SK-N-SH (cell line): ENCODE measurements at regions not wholly inside any gene's neighbourhood (a gene's known extent, or its start where the extent isn't known, plus 50 kb on each side); places are given as distances from the start of the nearest gene placed in this dataset.

ENCODE experiments used
- CTCF ChIA-PET: fragments of 300-600, 350-600 bp; formaldehyde crosslinking; extraction: SDS; loops from one replicate; lab custom pipeline; 2021; lab: Yijun Ruan, JAX
- POLR2A ChIA-PET: fragments of 350-600 bp; sonication (Branson Sonifier 250); formaldehyde crosslinking; extraction: SDS; loops from one replicate; lab custom pipeline; 2020; ENCODE audit warnings: antibody characterized with exemption, inconsistent platforms; lab: Yijun Ruan, JAX
- DNase-seq: peaks from one replicate; pipeline ENCODE4 v3.0.0; 2012
- H2AFZ ChIP-seq: fragments of 200-600 bp; sonication (generic); 2 replicates; pipeline ENCODE4 v1.8.1; 2016; ENCODE audit warnings: antibody characterized with exemption, mild to moderate bottlenecking, low read depth
- H3F3A ChIP-seq: fragments of 200-600 bp; sonication (generic); replicated peaks from 2 replicates; pipeline ENCODE3; 2016; ENCODE audit warnings: antibody characterized with exemption, mild to moderate bottlenecking; ENCODE audit not compliant: insufficient read depth
- H3K27ac ChIP-seq, 2 experiments: fragments of 200-500 bp in 1 of 2; fragments of 200-600 bp in 1 of 2; sonication (Bioruptor generic) in 1 of 2; sonication (generic), shearing (Covaris generic) in 1 of 2; 2 replicates each; pipeline versions ENCODE4 v1.5.1 to v1.6.1; 2014 to 2016; ENCODE audit warnings: low read depth in 2 of 2, inconsistent platforms in 1 of 2, low read length in 1 of 2, mild to moderate bottlenecking in 1 of 2, mixed read lengths in 1 of 2
- H3K27me3 ChIP-seq: fragments of 200-600 bp; sonication (generic), shearing (Covaris generic); 2 replicates; pipeline ENCODE4 v1.6.1; 2016; ENCODE audit warnings: mixed run types; ENCODE audit not compliant: insufficient read depth
- H3K36me3 ChIP-seq, 2 experiments: fragments of 200-500 bp in 1 of 2; fragments of 200-600 bp in 1 of 2; sonication (Bioruptor generic) in 1 of 2; sonication (generic) in 1 of 2; replicated peaks in 1 of 2; 2 replicates each; pipeline versions ENCODE3 to v1.5.1; 2014 to 2016; ENCODE audit warnings: low read length in 1 of 2, mild to moderate bottlenecking in 1 of 2; ENCODE audit not compliant: insufficient read depth in 2 of 2, control insufficient read depth in 1 of 2
- H3K4me1 ChIP-seq, 2 experiments: fragments of 200-500 bp in 1 of 2; fragments of 200-600 bp in 1 of 2; sonication (Bioruptor generic) in 1 of 2; sonication (generic), shearing (Covaris generic) in 1 of 2; 2 replicates each; pipeline versions ENCODE4 v1.5.1 to v1.6.1; 2014 to 2016; ENCODE audit warnings: low read depth in 1 of 2, low read length in 1 of 2, mixed run types in 1 of 2; ENCODE audit not compliant: insufficient read depth in 2 of 2, control insufficient read depth in 1 of 2
- H3K4me2 ChIP-seq: fragments of 200-600 bp; sonication (generic), shearing (Covaris generic); 2 replicates; pipeline ENCODE4 v1.6.1; 2017; ENCODE audit warnings: mixed run types
- H3K4me3 ChIP-seq, 2 experiments: fragments of 200-500 bp in 1 of 2; fragments of 200-600 bp in 1 of 2; sonication (Bioruptor generic) in 1 of 2; sonication (generic), shearing (Covaris generic) in 1 of 2; 2 replicates each; pipeline versions ENCODE4 v1.5.1 to v1.8.1; 2014 to 2016; ENCODE audit warnings: low read depth in 2 of 2, inconsistent platforms in 1 of 2, low read length in 1 of 2, mild to moderate bottlenecking in 1 of 2, mixed read lengths in 1 of 2, moderate library complexity in 1 of 2
- H3K79me2 ChIP-seq: fragments of 200-600 bp; sonication (generic); 2 replicates; pipeline ENCODE4 v1.8.1; 2017; ENCODE audit warnings: mild to moderate bottlenecking; ENCODE audit not compliant: insufficient read depth
- H3K9ac ChIP-seq: fragments of 200-600 bp; sonication (generic); 2 replicates; pipeline ENCODE4 v1.6.1; 2017; ENCODE audit warnings: mixed run types
- H3K9me2 ChIP-seq: fragments of 200-600 bp; sonication (generic); 2 replicates; pipeline ENCODE4 v1.6.1; 2017; ENCODE audit warnings: mixed run types
- H3K9me3 ChIP-seq: fragments of 200-600 bp; sonication (generic); 2 replicates; pipeline ENCODE4 v1.6.1; 2017; ENCODE audit warnings: mixed run types, mild to moderate bottlenecking, moderate library complexity
- H4K20me1 ChIP-seq: fragments of 200-600 bp; sonication (generic); 2 replicates; pipeline ENCODE4 v1.6.1; 2017; ENCODE audit warnings: mild to moderate bottlenecking, mixed run types; ENCODE audit not compliant: insufficient read depth
- CHD2 ChIP-seq: fragments of 150-350 bp; IDR thresholded peaks from 2 replicates; pipeline ENCODE4 v1.6.1; 2018; ENCODE audit warnings: low read length; ENCODE audit not compliant: partially characterized antibody
- ELF1 ChIP-seq: IDR thresholded peaks from 2 replicates; pipeline ENCODE4 v1.4.0; 2012
- EZH2phosphoT487 ChIP-seq: fragments of 200-600 bp; sonication (generic); IDR thresholded peaks from 2 replicates; pipeline ENCODE4 v1.6.1; 2017; ENCODE audit warnings: low read depth, mixed run types, mild to moderate bottlenecking, antibody characterized with exemption, moderate library complexity, borderline replicate concordance
- FOSL2 ChIP-seq: IDR thresholded peaks from 2 replicates; pipeline ENCODE4 v1.4.0; 2012; ENCODE audit warnings: low read depth, mild to moderate bottlenecking, moderate library complexity, borderline replicate concordance
- FOXM1 ChIP-seq: IDR thresholded peaks from 2 replicates; pipeline ENCODE4 v1.4.0; 2012; ENCODE audit warnings: low read depth, mild to moderate bottlenecking
- JUND ChIP-seq: IDR thresholded peaks from 2 replicates; pipeline ENCODE4 v1.4.0; 2012
- MAX ChIP-seq: IDR thresholded peaks from 2 replicates; pipeline ENCODE4 v1.4.0; 2012; ENCODE audit warnings: low read depth
- MEF2A ChIP-seq: IDR thresholded peaks from 2 replicates; pipeline ENCODE4 v1.4.0; 2012; ENCODE audit warnings: low read depth, borderline replicate concordance
- MXI1 ChIP-seq: IDR thresholded peaks from 2 replicates; pipeline ENCODE4 v1.6.1; 2012; ENCODE audit warnings: mild to moderate bottlenecking, low read depth, low read length, improper control_type of control experiment
- NRF1 ChIP-seq: IDR thresholded peaks from 2 replicates; pipeline ENCODE4 v1.6.1; 2012; ENCODE audit warnings: low read depth, mild to moderate bottlenecking, low read length
- POLR2AphosphoS5 ChIP-seq: IDR thresholded peaks from 2 replicates; pipeline ENCODE4 v1.6.1; 2012; ENCODE audit warnings: low read depth, low read length
- RAD21 ChIP-seq: IDR thresholded peaks from 2 replicates; pipeline ENCODE4 v1.6.1; 2012; ENCODE audit warnings: mild to moderate bottlenecking, low read length
- RFX5 ChIP-seq: IDR thresholded peaks from 2 replicates; pipeline ENCODE4 v1.6.1; 2012; ENCODE audit warnings: mild to moderate bottlenecking, improper control_type of control experiment, low read length
- RXRA ChIP-seq: IDR thresholded peaks from 2 replicates; pipeline ENCODE4 v1.4.0; 2012; ENCODE audit warnings: low read depth, mild to moderate bottlenecking, borderline replicate concordance
- SIN3A ChIP-seq: IDR thresholded peaks from 2 replicates; pipeline ENCODE4 v1.6.1; 2012; ENCODE audit warnings: low read depth, mild to moderate bottlenecking, low read length, moderate library complexity, borderline replicate concordance
- TCF12 ChIP-seq: IDR thresholded peaks from 2 replicates; pipeline ENCODE4 v1.4.0; 2012
- TEAD4 ChIP-seq: IDR thresholded peaks from 2 replicates; pipeline ENCODE4 v1.4.0; 2012; ENCODE audit warnings: mild to moderate bottlenecking, borderline replicate concordance; ENCODE audit not compliant: insufficient read depth
- USF1 ChIP-seq: IDR thresholded peaks from 2 replicates; pipeline ENCODE4 v1.4.0; 2012; ENCODE audit warnings: low read depth, borderline replicate concordance
- YY1 ChIP-seq: IDR thresholded peaks from 2 replicates; pipeline ENCODE4 v1.4.0; 2012; ENCODE audit warnings: low read depth, mild to moderate bottlenecking
- ZBTB33 ChIP-seq: IDR thresholded peaks from 2 replicates; pipeline ENCODE4 v1.4.0; 2012; ENCODE audit warnings: low read depth, borderline replicate concordance
- WGBS: methylation state at CpG from one replicate; pipeline ENCODE4 v1.1.6; 2017; ENCODE audit warnings: low lambda C conversion rate; 5-methylcytosine and 5-hydroxymethylcytosine counted together
- TF ChIP-seq, protein P1 (sequence below): IDR thresholded peaks from 2 replicates; pipeline ENCODE4 v1.6.1; 2012; ENCODE audit warnings: mild to moderate bottlenecking, low read depth, low read length, moderate library complexity

GRCh38 chr7:67696878-67697277, 700.2 kb downstream of the TYW1 start:
- POLR2A ChIA-PET = no interaction called here
- no peak overlapping the region for H3K27ac ChIP-seq
- 40% methylated on average over 7 of the region's 7 CpGs for WGBS
- no peak for DNase-seq
- no peak for TF ChIP-seq CHD2
- no peak for TF ChIP-seq YY1
- TF ChIP-seq, protein P1, sequence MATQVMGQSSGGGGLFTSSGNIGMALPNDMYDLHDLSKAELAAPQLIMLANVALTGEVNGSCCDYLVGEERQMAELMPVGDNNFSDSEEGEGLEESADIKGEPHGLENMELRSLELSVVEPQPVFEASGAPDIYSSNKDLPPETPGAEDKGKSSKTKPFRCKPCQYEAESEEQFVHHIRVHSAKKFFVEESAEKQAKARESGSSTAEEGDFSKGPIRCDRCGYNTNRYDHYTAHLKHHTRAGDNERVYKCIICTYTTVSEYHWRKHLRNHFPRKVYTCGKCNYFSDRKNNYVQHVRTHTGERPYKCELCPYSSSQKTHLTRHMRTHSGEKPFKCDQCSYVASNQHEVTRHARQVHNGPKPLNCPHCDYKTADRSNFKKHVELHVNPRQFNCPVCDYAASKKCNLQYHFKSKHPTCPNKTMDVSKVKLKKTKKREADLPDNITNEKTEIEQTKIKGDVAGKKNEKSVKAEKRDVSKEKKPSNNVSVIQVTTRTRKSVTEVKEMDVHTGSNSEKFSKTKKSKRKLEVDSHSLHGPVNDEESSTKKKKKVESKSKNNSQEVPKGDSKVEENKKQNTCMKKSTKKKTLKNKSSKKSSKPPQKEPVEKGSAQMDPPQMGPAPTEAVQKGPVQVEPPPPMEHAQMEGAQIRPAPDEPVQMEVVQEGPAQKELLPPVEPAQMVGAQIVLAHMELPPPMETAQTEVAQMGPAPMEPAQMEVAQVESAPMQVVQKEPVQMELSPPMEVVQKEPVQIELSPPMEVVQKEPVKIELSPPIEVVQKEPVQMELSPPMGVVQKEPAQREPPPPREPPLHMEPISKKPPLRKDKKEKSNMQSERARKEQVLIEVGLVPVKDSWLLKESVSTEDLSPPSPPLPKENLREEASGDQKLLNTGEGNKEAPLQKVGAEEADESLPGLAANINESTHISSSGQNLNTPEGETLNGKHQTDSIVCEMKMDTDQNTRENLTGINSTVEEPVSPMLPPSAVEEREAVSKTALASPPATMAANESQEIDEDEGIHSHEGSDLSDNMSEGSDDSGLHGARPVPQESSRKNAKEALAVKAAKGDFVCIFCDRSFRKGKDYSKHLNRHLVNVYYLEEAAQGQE = no peak
- TF ChIP-seq JUND = no peak
- TF ChIP-seq SIN3A = no peak
- TF ChIP-seq NRF1 = no peak
- TF ChIP-seq RXRA = no peak
- TF ChIP-seq, all 33 proteins: peak for 0
- Histone ChIP-seq H3K27me3 (no peaks in the 10 kb centered on the region), H3K36me3 (no peaks in the 10 kb centered on the region), H3K9ac (no peak overlapping the region), H3K4me3 (no peak overlapping the region), H4K20me1 (no peaks in the 10 kb centered on the region), H3K4me1 (no peaks in the 10 kb centered on the region), H3F3A (no peaks in the 10 kb centered on the region), H3K79me2 (no peaks in the 10 kb centered on the region), H2AFZ (no peak overlapping the region), H3K9me3 (0 out of 2 replicates have a peak, but pooled peaks cover 3% of the 10 kb centered on the region), H3K4me2 (no peak overlapping the region), H3K9me2 (no peaks in the 10 kb centered on the region)
- CTCF ChIA-PET = interaction anchor here (0.6 kb wide), 1 partner anchor 1427 kb away, joined by 4 read pairs; no protein-coding TSS in a partner anchor

DNA sequence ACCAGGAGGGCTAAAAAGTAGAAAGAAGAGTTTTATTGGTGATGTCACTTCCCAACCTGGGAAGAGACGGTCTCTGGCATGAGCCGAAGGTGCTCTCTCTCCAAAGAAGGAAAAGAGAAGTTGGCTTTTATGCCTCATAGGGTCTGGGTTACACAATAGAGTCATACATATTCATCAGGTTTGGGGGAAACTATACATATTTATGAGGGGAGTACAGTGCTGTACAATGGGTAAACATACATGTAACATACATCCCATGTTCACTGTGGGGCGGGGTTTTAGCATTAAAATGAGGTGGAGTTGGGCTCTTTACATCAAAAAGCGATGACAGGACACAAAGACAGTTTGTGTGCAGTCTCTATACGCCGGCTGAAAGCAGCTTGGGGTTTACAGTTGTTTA, 701.7 kb downstream of the TYW1 start:
- no peak overlapping the region for H2AFZ ChIP-seq
- H3K4me1 ChIP-seq = no peaks in the 10 kb centered on the region
- WGBS = 25% methylated on average over 6 of the region's 6 CpGs
- H3K9me3 ChIP-seq = 0 out of 2 replicates have a peak, but pooled peaks cover 3% of the 10 kb centered on the region
- H3K79me2 ChIP-seq = no peaks in the 10 kb centered on the region
- no peak overlapping the region for H3K27ac ChIP-seq
- no peaks in the 10 kb centered on the region for H3K36me3 ChIP-seq
- H3K27me3 ChIP-seq = no peaks in the 10 kb centered on the region
- CTCF ChIA-PET = no interaction called here
- TF ChIP-seq USF1 (no peak), MEF2A (no peak), TCF12 (no peak), EZH2phosphoT487 (no peak), FOXM1 (no peak), JUND (no peak), ZBTB33 (no peak), MAX (no peak), ELF1 (no peak), RAD21 (no peak), SIN3A (no peak), TEAD4 (no peak), POLR2AphosphoS5 (no peak), MXI1 (no peak), YY1 (no peak), FOSL2 (no peak), RFX5 (no peak), RXRA (no peak)
- H3K4me2 ChIP-seq = no peak overlapping the region
- POLR2A ChIA-PET = no interaction called here
- no peak for DNase-seq
- H3F3A ChIP-seq = no peaks in the 10 kb centered on the region
- no peaks in the 10 kb centered on the region for H3K9me2 ChIP-seq
- no peak overlapping the region for H3K4me3 ChIP-seq
- H3K9ac ChIP-seq = no peak overlapping the region
- H4K20me1 ChIP-seq = no peaks in the 10 kb centered on the region
